Ishikawa (cell line): ENCODE measurements at regions not wholly inside any gene's neighbourhood (a gene's known extent, or its start where the extent isn't known, plus 50 kb on each side); places are given as distances from the start of the nearest gene placed in this dataset.

Experiments
- CEBPB ChIP-seq: IDR thresholded peaks from 2 replicates; pipeline ENCODE4 v1.6.1; 2012
- CREB1 ChIP-seq: IDR thresholded peaks from 2 replicates; pipeline ENCODE4 v1.6.1; 2012; ENCODE audit warnings: low read depth
- EGR1 ChIP-seq: IDR thresholded peaks from 2 replicates; pipeline ENCODE4 v1.6.1; 2012
- EP300 ChIP-seq: IDR thresholded peaks from 2 replicates; pipeline ENCODE4 v1.6.1; 2012; ENCODE audit warnings: borderline replicate concordance
- FOXM1 ChIP-seq: IDR thresholded peaks from 2 replicates; pipeline ENCODE4 v1.6.1; 2012; ENCODE audit warnings: low read depth, borderline replicate concordance
- NFIC ChIP-seq: IDR thresholded peaks from 2 replicates; pipeline ENCODE4 v1.6.1; 2012
- RAD21 ChIP-seq: IDR thresholded peaks from 2 replicates; pipeline ENCODE4 v1.6.1; 2012; ENCODE audit warnings: low read depth
- TAF1 ChIP-seq: IDR thresholded peaks from 2 replicates; pipeline ENCODE4 v1.6.1; 2012; ENCODE audit warnings: low read depth, mild to moderate bottlenecking
- TCF12 ChIP-seq: IDR thresholded peaks from 2 replicates; pipeline ENCODE4 v1.6.1; 2012; ENCODE audit warnings: low read depth
- TEAD4 ChIP-seq: IDR thresholded peaks from 2 replicates; pipeline ENCODE4 v1.6.1; 2012
- YY1 ChIP-seq: IDR thresholded peaks from 2 replicates; pipeline ENCODE4 v1.6.1; 2012; ENCODE audit warnings: low read depth
- ZBTB7A ChIP-seq: IDR thresholded peaks from 2 replicates; pipeline ENCODE4 v1.6.1; 2012; ENCODE audit warnings: low read depth
- TF ChIP-seq, protein P1 (sequence below): IDR thresholded peaks from 2 replicates; pipeline ENCODE4 v1.6.1; 2012
- TF ChIP-seq, protein P2 (sequence below): IDR thresholded peaks from 2 replicates; pipeline ENCODE4 v1.6.1; 2012
- TF ChIP-seq, protein P3 (sequence below): IDR thresholded peaks from 2 replicates; pipeline ENCODE4 v1.6.1; 2012; ENCODE audit warnings: low read depth, mild to moderate bottlenecking

DNA sequence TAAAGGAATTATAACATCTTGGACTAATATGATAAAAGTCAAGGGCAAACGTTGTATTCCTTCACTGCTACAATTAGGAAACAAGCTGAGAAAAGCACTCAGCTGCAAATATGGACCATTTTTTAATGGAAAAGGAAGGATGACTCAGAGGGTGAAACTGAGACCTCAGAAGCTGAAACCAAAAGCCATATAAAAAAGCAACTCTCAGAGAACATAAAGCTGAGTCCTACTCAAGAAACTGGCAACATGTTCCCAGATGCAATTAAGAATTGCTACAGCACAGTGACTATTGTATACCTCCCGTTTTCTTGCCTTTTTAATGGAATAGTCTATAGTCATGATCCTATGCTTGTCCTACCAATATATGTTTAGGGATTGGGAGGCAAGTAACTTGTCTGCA, 1106.4 kb upstream of the INTU start:
- TF ChIP-seq, protein P1, sequence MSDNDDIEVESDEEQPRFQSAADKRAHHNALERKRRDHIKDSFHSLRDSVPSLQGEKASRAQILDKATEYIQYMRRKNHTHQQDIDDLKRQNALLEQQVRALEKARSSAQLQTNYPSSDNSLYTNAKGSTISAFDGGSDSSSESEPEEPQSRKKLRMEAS, result no peak
- TF ChIP-seq CEBPB (no peak), EGR1 (no peak), YY1 (no peak), CREB1 (no peak), TEAD4 (no peak), ZBTB7A (no peak), EP300 (no peak), TAF1 (no peak), NFIC (no peak), TCF12 (no peak), FOXM1 (no peak), RAD21 (no peak)
- TF ChIP-seq, protein P2, sequence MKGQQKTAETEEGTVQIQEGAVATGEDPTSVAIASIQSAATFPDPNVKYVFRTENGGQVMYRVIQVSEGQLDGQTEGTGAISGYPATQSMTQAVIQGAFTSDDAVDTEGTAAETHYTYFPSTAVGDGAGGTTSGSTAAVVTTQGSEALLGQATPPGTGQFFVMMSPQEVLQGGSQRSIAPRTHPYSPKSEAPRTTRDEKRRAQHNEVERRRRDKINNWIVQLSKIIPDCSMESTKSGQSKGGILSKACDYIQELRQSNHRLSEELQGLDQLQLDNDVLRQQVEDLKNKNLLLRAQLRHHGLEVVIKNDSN, result no peak
- TF ChIP-seq, protein P3, sequence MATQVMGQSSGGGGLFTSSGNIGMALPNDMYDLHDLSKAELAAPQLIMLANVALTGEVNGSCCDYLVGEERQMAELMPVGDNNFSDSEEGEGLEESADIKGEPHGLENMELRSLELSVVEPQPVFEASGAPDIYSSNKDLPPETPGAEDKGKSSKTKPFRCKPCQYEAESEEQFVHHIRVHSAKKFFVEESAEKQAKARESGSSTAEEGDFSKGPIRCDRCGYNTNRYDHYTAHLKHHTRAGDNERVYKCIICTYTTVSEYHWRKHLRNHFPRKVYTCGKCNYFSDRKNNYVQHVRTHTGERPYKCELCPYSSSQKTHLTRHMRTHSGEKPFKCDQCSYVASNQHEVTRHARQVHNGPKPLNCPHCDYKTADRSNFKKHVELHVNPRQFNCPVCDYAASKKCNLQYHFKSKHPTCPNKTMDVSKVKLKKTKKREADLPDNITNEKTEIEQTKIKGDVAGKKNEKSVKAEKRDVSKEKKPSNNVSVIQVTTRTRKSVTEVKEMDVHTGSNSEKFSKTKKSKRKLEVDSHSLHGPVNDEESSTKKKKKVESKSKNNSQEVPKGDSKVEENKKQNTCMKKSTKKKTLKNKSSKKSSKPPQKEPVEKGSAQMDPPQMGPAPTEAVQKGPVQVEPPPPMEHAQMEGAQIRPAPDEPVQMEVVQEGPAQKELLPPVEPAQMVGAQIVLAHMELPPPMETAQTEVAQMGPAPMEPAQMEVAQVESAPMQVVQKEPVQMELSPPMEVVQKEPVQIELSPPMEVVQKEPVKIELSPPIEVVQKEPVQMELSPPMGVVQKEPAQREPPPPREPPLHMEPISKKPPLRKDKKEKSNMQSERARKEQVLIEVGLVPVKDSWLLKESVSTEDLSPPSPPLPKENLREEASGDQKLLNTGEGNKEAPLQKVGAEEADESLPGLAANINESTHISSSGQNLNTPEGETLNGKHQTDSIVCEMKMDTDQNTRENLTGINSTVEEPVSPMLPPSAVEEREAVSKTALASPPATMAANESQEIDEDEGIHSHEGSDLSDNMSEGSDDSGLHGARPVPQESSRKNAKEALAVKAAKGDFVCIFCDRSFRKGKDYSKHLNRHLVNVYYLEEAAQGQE, result no peak

DNA sequence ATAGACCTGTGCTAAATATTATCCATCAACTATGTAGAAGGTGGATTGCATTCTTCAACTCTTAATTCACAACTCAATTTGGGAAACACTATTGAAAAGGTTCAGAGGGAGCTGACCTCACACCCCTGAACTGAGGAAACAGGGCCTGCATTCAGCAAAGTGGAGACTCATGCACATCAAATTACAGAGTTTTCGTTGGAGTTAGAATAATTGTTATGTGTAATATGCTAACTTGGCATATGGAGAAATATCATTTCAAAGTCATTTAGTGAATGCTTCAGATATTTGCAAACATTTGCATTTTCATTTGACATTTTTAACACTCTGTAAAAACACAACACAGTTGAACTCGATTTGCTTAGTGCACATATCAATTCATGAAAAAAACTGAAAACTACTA, 1102.8 kb upstream of the INTU start:
- TF ChIP-seq YY1 (no peak), EGR1 (no peak), ZBTB7A (no peak), CREB1 (no peak), RAD21 (no peak), EP300 (no peak), TEAD4 (no peak), CEBPB (no peak), TAF1 (no peak), TCF12 (no peak)
- TF ChIP-seq, protein P3, result no peak

DNA sequence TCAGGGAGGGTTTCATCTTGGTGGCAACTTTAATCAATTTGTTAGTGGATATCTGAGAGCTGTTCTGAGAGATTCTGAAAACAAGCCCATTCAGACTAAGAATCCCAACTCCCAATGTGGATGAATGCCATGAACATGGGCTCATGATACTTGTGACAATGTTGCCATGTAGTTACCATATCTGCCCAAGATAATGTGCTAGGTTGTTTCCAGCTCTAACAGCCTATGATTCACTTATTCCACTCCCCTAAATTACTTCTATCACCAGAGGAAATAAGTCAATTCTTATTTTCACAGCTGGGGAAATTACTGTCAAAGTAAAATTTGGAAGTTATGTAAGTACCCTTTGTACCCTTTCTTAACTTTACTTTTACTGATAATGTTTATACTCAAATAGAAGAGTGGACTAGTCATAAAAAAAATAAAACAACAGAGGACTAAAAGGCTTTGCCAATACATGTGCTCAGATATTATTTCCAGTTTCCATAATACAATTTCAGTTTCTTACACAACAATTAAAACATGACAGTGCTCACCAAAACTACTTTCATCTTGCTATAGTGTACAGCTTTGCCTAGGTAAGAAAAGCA, 1101.7 kb upstream of the INTU start:
- TF ChIP-seq TCF12 (no peak), YY1 (no peak), EGR1 (no peak), CREB1 (no peak), TEAD4 (no peak), CEBPB (no peak), NFIC (no peak), TAF1 (no peak), ZBTB7A (no peak), RAD21 (no peak), EP300 (no peak), FOXM1 (no peak)
- TF ChIP-seq, protein P2, result no peak
- TF ChIP-seq, protein P3, result no peak
- TF ChIP-seq, protein P1, result no peak

DNA sequence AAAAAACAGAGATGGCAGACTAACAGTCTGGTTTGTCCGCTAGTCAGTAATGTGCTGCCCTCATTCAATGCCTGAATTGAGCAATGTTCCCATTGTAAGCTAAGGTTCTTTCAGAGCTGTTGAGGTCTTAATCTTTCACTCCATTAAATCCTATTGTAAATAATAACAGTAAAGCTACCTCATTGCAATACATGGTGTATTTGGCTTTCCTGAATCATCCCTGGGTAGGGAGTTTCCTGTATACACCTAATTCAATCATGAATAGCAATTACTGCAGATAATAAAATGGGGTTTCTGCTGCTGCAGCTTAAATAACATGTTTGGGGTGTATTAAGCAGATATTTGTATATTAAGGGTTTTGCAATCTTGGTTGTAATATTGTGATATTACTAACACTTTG, 1100.2 kb upstream of the INTU start:
- TF ChIP-seq, protein P1, result no peak
- TF ChIP-seq RAD21, result no peak
- no peak for TF ChIP-seq CEBPB
